ENCODE measurements at regions not wholly inside any gene's neighbourhood (a gene's known extent, or its start where the extent isn't known, plus 50 kb on each side); places are given as distances from the start of the nearest gene placed in this dataset.

GRCh38 chr11:104442321-104442720, 278.4 kb upstream of the PDGFD start:
- Mint-ChIP-seq H3K27ac (no peak overlapping the region), H3K27me3 (peaks cover 0 to 5% of the 10 kb centered on the region in 2 donors), H3K36me3 (no peaks in the 10 kb centered on the region), H3K4me1 (no peaks in the 10 kb centered on the region), H3K9me3 (peaks cover 4 to 6% of the 10 kb centered on the region in 2 donors), H3K4me3 (no peak overlapping the region)
- DNase-seq, result no peak
- ATAC-seq (replicated peaks), result no peak

- ATAC-seq (replicated peaks) (no peak), DNase-seq (no peak)
- Mint-ChIP-seq H3K36me3 (no peaks in the 10 kb centered on the region), H3K27me3 (no peaks in the 10 kb centered on the region), H3K4me3 (no peak overlapping the region), H3K27ac (no peak overlapping the region), H3K4me1 (no peaks in the 10 kb centered on the region), H3K9me3 (peaks cover 2 to 4% of the 10 kb centered on the region in 2 donors)
Observed at GRCh38 chr11:104435494-104435893, 271.5 kb upstream of the PDGFD start.

GRCh38 chr11:104433751-104434150, 269.8 kb upstream of the PDGFD start:
- no peaks in the 10 kb centered on the region for H3K4me1 Mint-ChIP-seq
- no peaks in the 10 kb centered on the region for H3K27me3 Mint-ChIP-seq
- no peak overlapping the region for H3K4me3 Mint-ChIP-seq
- no peak overlapping the region for H3K27ac Mint-ChIP-seq
- no peak for ATAC-seq (replicated peaks)
- no peak for DNase-seq
- no peaks in the 10 kb centered on the region for H3K36me3 Mint-ChIP-seq
- peaks cover 2 to 4% of the 10 kb centered on the region in 2 donors for H3K9me3 Mint-ChIP-seq

DNA sequence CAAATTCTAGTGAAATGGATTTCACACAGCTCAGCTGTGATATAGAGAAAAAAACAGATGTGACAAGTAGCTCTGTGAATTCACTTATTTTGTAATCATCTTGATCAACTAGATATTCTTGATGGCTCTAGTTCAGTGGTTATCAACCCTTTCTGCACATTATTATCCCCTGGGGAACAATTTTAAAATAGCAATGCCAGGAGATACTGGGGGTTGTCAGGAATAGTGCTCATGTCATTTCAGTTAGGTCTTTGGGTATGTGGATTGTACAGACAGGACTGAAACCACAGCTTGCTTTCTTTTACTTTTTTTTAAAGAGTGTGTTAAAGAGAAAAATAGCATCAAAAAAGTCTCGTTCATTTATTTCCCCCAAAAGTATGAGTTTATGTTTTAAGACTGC, 269.0 kb upstream of the PDGFD start:
- ATAC-seq (replicated peaks) (no peak), DNase-seq (no peak)
- no peaks in the 10 kb centered on the region for H3K27me3 Mint-ChIP-seq
- no peak overlapping the region for H3K4me3 Mint-ChIP-seq
- H3K9me3 Mint-ChIP-seq, result no peaks in the 10 kb centered on the region
- H3K4me1 Mint-ChIP-seq, result no peaks in the 10 kb centered on the region
- H3K36me3 Mint-ChIP-seq, result no peaks in the 10 kb centered on the region
- H3K27ac Mint-ChIP-seq, result no peak overlapping the region

- Mint-ChIP-seq H3K36me3 (no peaks in the 10 kb centered on the region), H3K4me1 (no peaks in the 10 kb centered on the region), H3K9me3 (no peaks in the 10 kb centered on the region), H3K4me3 (no peak overlapping the region), H3K27me3 (no peaks in the 10 kb centered on the region), H3K27ac (no peak overlapping the region)
- DNase-seq (no peak), ATAC-seq (replicated peaks) (no peak)
Observed at GRCh38 chr11:104432526-104432925, 268.6 kb upstream of the PDGFD start.

GRCh38 chr11:104422324-104422944, 258.5 kb upstream of the PDGFD start:
- H3K27ac Mint-ChIP-seq, result no peak overlapping the region
- no peak for DNase-seq
- no peak overlapping the region for H3K4me3 Mint-ChIP-seq
- no peaks in the 10 kb centered on the region for H3K9me3 Mint-ChIP-seq
- no peak for ATAC-seq (replicated peaks)
- H3K4me1 Mint-ChIP-seq, result no peaks in the 10 kb centered on the region
- no peaks in the 10 kb centered on the region for H3K27me3 Mint-ChIP-seq
- no peaks in the 10 kb centered on the region for H3K36me3 Mint-ChIP-seq

DNA sequence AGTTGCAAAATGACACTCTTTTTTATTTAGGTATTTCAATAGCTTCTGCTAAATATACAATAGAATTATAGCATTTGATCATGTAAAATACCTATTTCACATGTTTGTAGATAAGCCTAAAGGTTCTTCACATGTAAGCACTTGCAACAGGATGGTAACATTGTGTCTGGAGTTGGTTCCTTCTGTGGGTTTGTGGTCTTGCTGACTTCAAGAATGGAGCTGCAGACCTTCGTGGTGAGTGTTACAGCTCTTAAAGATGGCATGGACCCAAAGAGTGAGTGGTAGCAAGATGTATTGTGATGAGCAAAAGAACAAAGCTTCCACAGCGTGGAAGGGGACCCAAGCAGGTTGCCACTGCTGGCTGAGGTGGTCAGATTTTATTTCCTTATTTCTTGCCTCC, 246.4 kb upstream of the PDGFD start:
- no peak overlapping the region for H3K27ac Mint-ChIP-seq
- no peak for DNase-seq
- H3K9me3 Mint-ChIP-seq, result no peaks in the 10 kb centered on the region
- no peak overlapping the region for H3K4me3 Mint-ChIP-seq
- H3K4me1 Mint-ChIP-seq, result no peaks in the 10 kb centered on the region
- H3K36me3 Mint-ChIP-seq, result no peaks in the 10 kb centered on the region
- no peaks in the 10 kb centered on the region for H3K27me3 Mint-ChIP-seq
- ATAC-seq (replicated peaks), result no peak

GRCh38 chr11:104408630-104409029, 244.7 kb upstream of the PDGFD start:
- Mint-ChIP-seq H3K4me3 (no peak overlapping the region), H3K36me3 (no peaks in the 10 kb centered on the region), H3K27ac (no peak overlapping the region), H3K9me3 (no peaks in the 10 kb centered on the region), H3K27me3 (no peaks in the 10 kb centered on the region), H3K4me1 (peaks cover 0 to 3% of the 10 kb centered on the region in 2 donors)
- no peak for DNase-seq
- no peak for ATAC-seq (replicated peaks)

- DNase-seq (no peak), ATAC-seq (replicated peaks) (no peak)
- H3K36me3 Mint-ChIP-seq, result peaks cover 0 to 2% of the 10 kb centered on the region in 2 donors
- peaks cover 8 to 15% of the 10 kb centered on the region in 2 donors for H3K4me1 Mint-ChIP-seq
- no peak overlapping the region for H3K27ac Mint-ChIP-seq
- H3K9me3 Mint-ChIP-seq, result peaks cover 0 to 2% of the 10 kb centered on the region in 2 donors
- H3K27me3 Mint-ChIP-seq, result no peaks in the 10 kb centered on the region
- no peak overlapping the region for H3K4me3 Mint-ChIP-seq
Observed at GRCh38 chr11:104405277-104405676, 241.3 kb upstream of the PDGFD start.

- Mint-ChIP-seq H3K27ac (peak overlapping the region; percentile 37), H3K4me3 (no peak overlapping the region), H3K4me1 (peaks cover 8 to 15% of the 10 kb centered on the region in 2 donors), H3K9me3 (peaks cover 0 to 2% of the 10 kb centered on the region in 2 donors), H3K36me3 (peaks cover 0 to 2% of the 10 kb centered on the region in 2 donors), H3K27me3 (no peaks in the 10 kb centered on the region)
- ATAC-seq (replicated peaks) (no peak), DNase-seq (no peak)
Observed at GRCh38 chr11:104404231-104405175, 240.6 kb upstream of the PDGFD start.

- Mint-ChIP-seq H3K36me3 (peaks cover 0 to 2% of the 10 kb centered on the region in 2 donors), H3K27me3 (no peaks in the 10 kb centered on the region), H3K4me3 (peak overlapping the region; percentile 33 to 37), H3K9me3 (peaks cover 0 to 2% of the 10 kb centered on the region in 2 donors), H3K27ac (peak overlapping the region; percentile 56), H3K4me1 (peaks cover 8 to 15% of the 10 kb centered on the region in 2 donors)
- ATAC-seq (replicated peaks) (peak; percentile 98 to 99), DNase-seq (peak; percentile 22)
Observed at GRCh38 chr11:104402812-104403521, 239.0 kb upstream of the PDGFD start.

DNA sequence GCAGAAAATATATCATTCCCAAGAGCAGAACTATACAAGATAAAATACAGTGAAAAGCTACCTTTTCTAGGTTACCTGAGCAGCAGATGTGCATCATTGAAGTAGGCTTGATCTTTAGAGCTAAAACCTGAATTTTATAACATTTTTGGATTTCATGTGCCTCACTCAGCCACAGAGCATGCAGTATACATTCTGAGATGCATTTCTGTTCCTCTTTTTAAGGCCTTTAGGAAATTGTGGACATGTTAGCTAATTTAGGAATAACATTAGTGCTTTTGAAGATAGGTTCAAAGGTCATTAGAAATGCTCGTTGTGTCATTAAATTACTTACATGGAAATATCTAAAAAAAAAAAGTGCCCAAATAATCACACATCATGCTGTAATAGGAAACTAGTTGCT, 230.6 kb upstream of the PDGFD start:
- no peak overlapping the region for H3K27ac Mint-ChIP-seq
- no peak overlapping the region for H3K4me3 Mint-ChIP-seq
- DNase-seq (no peak), ATAC-seq (replicated peaks) (peak; percentile 25 to 72)
- no peaks in the 10 kb centered on the region for H3K27me3 Mint-ChIP-seq
- H3K36me3 Mint-ChIP-seq, result no peaks in the 10 kb centered on the region
- no peaks in the 10 kb centered on the region for H3K9me3 Mint-ChIP-seq
- H3K4me1 Mint-ChIP-seq, result peaks cover 0 to 10% of the 10 kb centered on the region in 2 donors

DNA sequence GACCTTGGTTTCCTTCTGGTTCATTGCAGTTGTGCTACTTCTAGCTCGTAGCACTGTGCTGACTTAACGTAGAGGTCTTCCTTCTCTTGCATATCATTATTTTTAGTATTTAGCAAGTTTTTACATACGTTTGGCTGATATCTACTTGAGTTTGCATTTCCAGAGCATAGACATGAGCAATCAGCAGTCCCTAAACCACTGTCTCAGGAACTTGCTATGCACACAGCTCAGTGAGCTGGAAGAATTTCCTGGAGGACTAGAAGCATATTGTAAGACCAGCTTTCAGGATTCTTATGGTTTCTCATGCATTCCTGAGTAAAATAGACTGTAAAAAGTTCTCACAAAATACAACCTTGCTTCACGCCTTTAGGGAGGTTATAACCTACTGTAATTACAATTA, 226.7 kb upstream of the PDGFD start:
- no peaks in the 10 kb centered on the region for H3K36me3 Mint-ChIP-seq
- H3K27ac Mint-ChIP-seq, result no peak overlapping the region
- no peak for DNase-seq
- peaks cover 0 to 10% of the 10 kb centered on the region in 2 donors for H3K4me1 Mint-ChIP-seq
- no peak for ATAC-seq (replicated peaks)
- no peaks in the 10 kb centered on the region for H3K27me3 Mint-ChIP-seq
- H3K9me3 Mint-ChIP-seq, result no peaks in the 10 kb centered on the region
- no peak overlapping the region for H3K4me3 Mint-ChIP-seq

DNA sequence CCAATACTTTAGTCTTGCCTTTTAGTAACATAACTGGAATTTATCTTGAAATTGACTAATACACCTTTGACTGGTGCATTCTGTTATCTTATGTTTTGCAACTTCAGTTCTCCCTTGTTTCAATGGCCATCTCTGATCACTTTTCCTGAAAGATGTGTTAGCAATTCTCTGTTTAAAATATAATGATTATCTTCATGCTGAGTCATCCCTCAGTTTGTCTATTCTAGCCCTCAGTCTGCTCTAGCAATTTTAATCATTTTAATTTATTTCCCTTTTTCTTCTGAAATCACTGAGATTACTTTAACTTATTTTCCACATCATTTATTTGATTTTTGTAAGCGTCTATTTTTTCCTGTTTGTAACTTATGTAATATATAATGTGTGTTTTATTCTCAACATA, 221.9 kb upstream of the PDGFD start:
- Mint-ChIP-seq H3K27me3 (no peaks in the 10 kb centered on the region), H3K27ac (no peak overlapping the region), H3K36me3 (no peaks in the 10 kb centered on the region), H3K4me3 (no peak overlapping the region), H3K4me1 (no peaks in the 10 kb centered on the region), H3K9me3 (no peaks in the 10 kb centered on the region)
- no peak for ATAC-seq (replicated peaks)
- DNase-seq, result no peak

Data from stimulated activated naive B cell treated with anti-CD40 and anti-IgM and Interleukin-4, amounts not matched to agents 10 μg/mL and 1 μg/mL and 100 μg/mL, for 72 hours (primary cell).